IMR-90 (cell line): ENCODE measurements at regions not wholly inside any gene's neighbourhood (a gene's known extent, or its start where the extent isn't known, plus 50 kb on each side); places are given as distances from the start of the nearest gene placed in this dataset.

Experiments used
- ATAC-seq: fragments of 200-7000 bp; cut with Tn5 transposase; 2 replicates; pipeline ENCODE4 v1.9.1; 2020; ENCODE audit warnings: low read depth, mild to moderate bottlenecking, moderate library complexity
- BruUV-seq: library from RNA; stranded (reverse); fragments of 400-500 nt; replicated peaks from 2 replicates; lab custom pipeline; 2021; lab: Mats Ljungman, UMichigan
- CTCF ChIA-PET: fragments of 300-600 bp; formaldehyde crosslinking; extraction: SDS; loops from one replicate; lab custom pipeline; 2021; ENCODE audit warnings: antibody characterized with exemption; lab: Yijun Ruan, JAX
- POLR2A ChIA-PET: fragments of 300-600 bp; sonication (Branson Sonifier 250); formaldehyde crosslinking; loops from one replicate; lab custom pipeline; 2022; ENCODE audit warnings: antibody characterized with exemption; ENCODE audit not compliant: unreplicated experiment; lab: Charles Lee
- DNase-seq: peaks from one replicate; pipeline ENCODE4 v3.0.0; 2013
- H2AFZ ChIP-seq: replicated peaks from 2 replicates; pipeline ENCODE3; 2013; ENCODE audit warnings: low read length, mild to moderate bottlenecking; ENCODE audit not compliant: poor library complexity
- H2AK5ac ChIP-seq: 2 replicates; pipeline ENCODE4 v1.6.1; 2013; ENCODE audit warnings: low read depth, low read length, inconsistent platforms
- H2AK9ac ChIP-seq: replicated peaks from 2 replicates; pipeline ENCODE3; 2013; ENCODE audit warnings: mild to moderate bottlenecking, low read depth, low read length, moderate library complexity; ENCODE audit not compliant: poor library complexity
- H2BK120ac ChIP-seq: 2 replicates; pipeline ENCODE4 v1.6.1; 2013; ENCODE audit warnings: low read depth, low read length, inconsistent platforms
- H2BK15ac ChIP-seq: 3 replicates; pipeline ENCODE4 v1.6.1; 2013; ENCODE audit warnings: low read depth, low read length, inconsistent platforms
- H2BK20ac ChIP-seq: 2 replicates; pipeline ENCODE4 v1.6.1; 2013; ENCODE audit warnings: low read depth, mild to moderate bottlenecking, inconsistent platforms, low read length, moderate library complexity
- H2BK5ac ChIP-seq: 2 replicates; pipeline ENCODE4 v1.6.1; 2013; ENCODE audit warnings: mild to moderate bottlenecking, low read depth, low read length, inconsistent platforms; ENCODE audit not compliant: poor library complexity, severe bottlenecking
- H3K14ac ChIP-seq: replicated peaks from 2 replicates; pipeline ENCODE4 v1.6.1; 2013; ENCODE audit warnings: low read depth, low read length, inconsistent platforms
- H3K18ac ChIP-seq: 2 replicates; pipeline ENCODE4 v1.6.1; 2013; ENCODE audit warnings: low read depth, low read length, control low read depth
- H3K23ac ChIP-seq: 2 replicates; pipeline ENCODE4 v1.6.1; 2013; ENCODE audit warnings: low read depth, low read length, inconsistent platforms
- H3K27ac ChIP-seq: 2 replicates; pipeline ENCODE4 v1.5.1; 2013; ENCODE audit warnings: mild to moderate bottlenecking, control low read depth, low read length; ENCODE audit not compliant: insufficient read depth
- H3K27me3 ChIP-seq: 2 replicates; pipeline ENCODE4 v1.6.1; 2013; ENCODE audit warnings: low read length; ENCODE audit not compliant: control insufficient read depth, insufficient read depth
- H3K36me3 ChIP-seq: 2 replicates; pipeline ENCODE4 v1.6.1; 2013; ENCODE audit warnings: low read length, mixed read lengths; ENCODE audit not compliant: control insufficient read depth, insufficient read depth
- H3K4ac ChIP-seq: 2 replicates; pipeline ENCODE4 v1.6.1; 2013; ENCODE audit warnings: low read depth, low read length, inconsistent platforms
- H3K4me1 ChIP-seq: 2 replicates; pipeline ENCODE4 v1.6.1; 2013; ENCODE audit warnings: low read length, mixed read lengths; ENCODE audit not compliant: control insufficient read depth, insufficient read depth
- H3K4me2 ChIP-seq: 2 replicates; pipeline ENCODE4 v1.6.1; 2013; ENCODE audit warnings: low read depth, mild to moderate bottlenecking, control low read depth, low read length, moderate library complexity
- H3K4me3 ChIP-seq: 2 replicates; pipeline ENCODE4 v1.5.1; 2013; ENCODE audit warnings: low read depth, mild to moderate bottlenecking, control low read depth, low read length, moderate library complexity; ENCODE audit not compliant: insufficient read depth
- H3K56ac ChIP-seq: 2 replicates; pipeline ENCODE4 v1.6.1; 2013; ENCODE audit warnings: low read length, inconsistent platforms; ENCODE audit not compliant: insufficient read depth; ENCODE audit errors: extremely low read depth
- H3K79me1 ChIP-seq, 2 experiments: 2 replicates each; pipeline ENCODE4 v1.6.1; 2013; ENCODE audit warnings: low read length in 2 of 2, inconsistent platforms in 1 of 2, low read depth in 1 of 2
- H3K9ac ChIP-seq: 2 replicates; pipeline ENCODE4 v1.6.1; 2013; ENCODE audit warnings: low read depth, low read length, control low read depth
- H3K9me1 ChIP-seq: 2 replicates; pipeline ENCODE4 v1.6.1; 2013; ENCODE audit warnings: low read length, inconsistent platforms; ENCODE audit not compliant: insufficient read depth
- H3K9me3 ChIP-seq: 2 replicates; pipeline ENCODE4 v1.6.1; 2013; ENCODE audit warnings: low read length; ENCODE audit not compliant: control insufficient read depth, insufficient read depth
- H4K20me1 ChIP-seq: 2 replicates; pipeline ENCODE4 v1.6.1; 2013; ENCODE audit warnings: low read length, inconsistent platforms; ENCODE audit not compliant: insufficient read depth
- H4K5ac ChIP-seq: 2 replicates; pipeline ENCODE4 v1.6.1; 2013; ENCODE audit warnings: mild to moderate bottlenecking, low read depth, low read length, control low read depth
- H4K8ac ChIP-seq, 2 experiments: 2 replicates each; pipeline ENCODE4 v1.6.1; 2013; ENCODE audit warnings: low read depth in 2 of 2, low read length in 2 of 2, control low read depth in 1 of 2, inconsistent platforms in 1 of 2
- H4K91ac ChIP-seq: 2 replicates; pipeline ENCODE4 v1.6.1; 2013; ENCODE audit warnings: low read depth, low read length, inconsistent platforms; ENCODE audit not compliant: insufficient read depth
- BHLHE40 ChIP-seq: fragments of 150-350 bp; IDR thresholded peaks from 2 replicates; pipeline ENCODE4 v1.6.1; 2016; ENCODE audit warnings: mild to moderate bottlenecking, low read depth, low read length
- CEBPB ChIP-seq: IDR thresholded peaks from 2 replicates; pipeline ENCODE4 v1.6.1; 2012; ENCODE audit warnings: low read depth, low read length, improper control_type of control experiment
- MAFK ChIP-seq: IDR thresholded peaks from 2 replicates; pipeline ENCODE4 v1.6.1; 2012; ENCODE audit warnings: low read depth, low read length, improper control_type of control experiment
- RAD21 ChIP-seq: IDR thresholded peaks from 2 replicates; pipeline ENCODE4 v1.6.1; 2012; ENCODE audit warnings: low read length, improper control_type of control experiment
- RCOR1 ChIP-seq: IDR thresholded peaks from 2 replicates; pipeline ENCODE4 v1.6.1; 2012; ENCODE audit warnings: mild to moderate bottlenecking, low read length, improper control_type of control experiment; ENCODE audit not compliant: insufficient replicate concordance
- dilution Hi-C: fragments of 300-500 bp; cut with HindIII; formaldehyde crosslinking; loops from one replicate; pipeline ENCODE4 v1.14.3; 2018; ENCODE audit warnings: low sequenced_read_pairs; ENCODE audit not compliant: unreplicated experiment
- in situ Hi-C: fragments of 300-500 bp; cut with MboI; formaldehyde crosslinking; loops from 3 replicates; pipeline ENCODE4 v1.14.3; 2019; ENCODE audit warnings: low sequenced_read_pairs, inconsistent platforms, mixed read lengths
- intact Hi-C: fragments of 100-400 bp; cut with micrococcal nuclease; formaldehyde crosslinking; loops from 2 replicates; pipeline ENCODE4 v1.10.0; 2022
- TF ChIP-seq, protein P1 (sequence below): fragments of 150-350 bp; IDR thresholded peaks from 2 replicates; pipeline ENCODE4 v1.6.1; 2016; ENCODE audit warnings: low read depth, mild to moderate bottlenecking, low read length, moderate library complexity, borderline replicate concordance

DNA sequence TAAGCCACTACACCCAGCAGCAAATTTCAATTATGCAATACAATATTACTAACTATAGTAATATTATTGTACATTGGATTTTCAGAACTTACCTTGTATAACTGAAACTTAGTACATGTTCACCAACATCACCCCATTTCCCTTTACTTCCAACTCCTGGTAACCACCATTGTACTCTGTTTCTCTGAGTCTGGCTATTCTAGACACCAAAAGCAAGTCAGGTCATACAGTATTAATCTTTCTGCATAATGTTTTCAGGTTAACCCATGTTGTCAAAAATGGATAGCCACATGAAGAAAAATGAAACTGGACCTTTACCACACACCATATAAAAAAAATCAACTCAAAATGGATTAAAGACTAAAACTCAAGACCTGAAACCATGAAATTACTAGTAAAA is 558.2 kb downstream of the MMUT start:
- Histone ChIP-seq H3K36me3 (no peaks in the 10 kb centered on the region), H2AK9ac (no peak overlapping the region), H3K9me1 (no peaks in the 10 kb centered on the region), H2BK20ac (no peak overlapping the region), H4K5ac (no peak overlapping the region), H2AK5ac (no peak overlapping the region), H4K20me1 (no peaks in the 10 kb centered on the region), H3K14ac (no peak overlapping the region), H2BK120ac (no peak overlapping the region), H3K4ac (no peak overlapping the region), H3K4me1 (no peaks in the 10 kb centered on the region), H4K91ac (no peak overlapping the region), H3K9me3 (no peaks in the 10 kb centered on the region), H3K9ac (no peak overlapping the region), H4K8ac (no peak overlapping the region), H2BK15ac (no peak overlapping the region), H2AFZ (no peak overlapping the region), H3K79me1 (no peaks in the 10 kb centered on the region), H3K4me2 (no peak overlapping the region), H3K18ac (no peak overlapping the region), H3K27ac (no peak overlapping the region), H3K27me3 (no peaks in the 10 kb centered on the region), H3K56ac (no peak overlapping the region), H3K23ac (no peak overlapping the region), H2BK5ac (no peak overlapping the region), H3K4me3 (no peak overlapping the region)
- TF ChIP-seq, protein P1, sequence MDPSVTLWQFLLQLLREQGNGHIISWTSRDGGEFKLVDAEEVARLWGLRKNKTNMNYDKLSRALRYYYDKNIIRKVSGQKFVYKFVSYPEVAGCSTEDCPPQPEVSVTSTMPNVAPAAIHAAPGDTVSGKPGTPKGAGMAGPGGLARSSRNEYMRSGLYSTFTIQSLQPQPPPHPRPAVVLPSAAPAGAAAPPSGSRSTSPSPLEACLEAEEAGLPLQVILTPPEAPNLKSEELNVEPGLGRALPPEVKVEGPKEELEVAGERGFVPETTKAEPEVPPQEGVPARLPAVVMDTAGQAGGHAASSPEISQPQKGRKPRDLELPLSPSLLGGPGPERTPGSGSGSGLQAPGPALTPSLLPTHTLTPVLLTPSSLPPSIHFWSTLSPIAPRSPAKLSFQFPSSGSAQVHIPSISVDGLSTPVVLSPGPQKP = no peak
- TF ChIP-seq MAFK = no peak
- no peak for TF ChIP-seq CEBPB
- no peak for TF ChIP-seq RCOR1
- no peak for TF ChIP-seq RAD21
- no peak for TF ChIP-seq BHLHE40
- ChIA-PET CTCF (no interaction called here), POLR2A (no interaction called here)
- DNase-seq (no peak), ATAC-seq (no peak)
- intact Hi-C loops = no loop called here
- no TSS peak for BruUV-seq
- in situ Hi-C loops = no loop called here
- dilution Hi-C loops = no loop called here
